BE2C (cell line): ENCODE measurements at regions not wholly inside any gene's neighbourhood (a gene's known extent, or its start where the extent isn't known, plus 50 kb on each side); places are given as distances from the start of the nearest gene placed in this dataset.

Source experiments
- DNase-seq: peaks from one replicate; pipeline ENCODE4 v3.0.0-alpha.2; 2020
- H3K27me3 ChIP-seq: fragments of 250-450 bp; sonication (Bioruptor Pico); 2 replicates; pipeline ENCODE4 v1.5.1; 2020; ENCODE audit warnings: mild to moderate bottlenecking
- H3K36me3 ChIP-seq: fragments of 250-450 bp; sonication (Bioruptor Pico); 2 replicates; pipeline ENCODE4 v1.5.1; 2020; ENCODE audit warnings: mild to moderate bottlenecking
- H3K4me1 ChIP-seq: fragments of 250-450 bp; sonication (Bioruptor Pico); 2 replicates; pipeline ENCODE4 v1.5.1; 2020
- H3K4me3 ChIP-seq: 2 replicates; pipeline ENCODE4 v1.5.1; 2011; ENCODE audit warnings: low read depth, low read length
- H3K9me3 ChIP-seq: fragments of 250-450 bp; sonication (Bioruptor Pico); 2 replicates; pipeline ENCODE4 v1.5.1; 2020
- TF ChIP-seq, protein P1 (sequence below): IDR thresholded peaks from 2 replicates; pipeline ENCODE4 v1.5.1; 2012; ENCODE audit warnings: mild to moderate bottlenecking, low read depth, low read length

DNA sequence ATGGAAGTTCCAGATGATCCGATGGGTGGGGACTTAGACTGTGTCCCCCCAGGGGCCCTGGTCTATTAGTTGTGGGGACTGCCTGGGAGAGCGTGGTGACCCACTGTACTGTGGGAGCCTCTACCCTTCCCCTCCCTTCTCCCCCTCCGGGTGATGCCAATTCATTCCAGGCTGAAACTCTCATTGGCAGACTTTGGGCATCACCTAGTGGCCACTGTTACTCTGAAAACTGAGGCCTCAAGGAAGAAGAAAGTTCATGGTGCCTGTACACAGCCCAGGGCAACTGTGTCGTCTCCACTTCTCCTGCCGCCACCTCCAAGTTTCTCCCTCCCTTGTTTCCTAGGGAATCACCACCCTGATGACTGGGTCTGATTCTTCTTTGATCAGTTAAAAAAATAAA, 173.6 kb upstream of the ALG10B start:
- TF ChIP-seq, protein P1, sequence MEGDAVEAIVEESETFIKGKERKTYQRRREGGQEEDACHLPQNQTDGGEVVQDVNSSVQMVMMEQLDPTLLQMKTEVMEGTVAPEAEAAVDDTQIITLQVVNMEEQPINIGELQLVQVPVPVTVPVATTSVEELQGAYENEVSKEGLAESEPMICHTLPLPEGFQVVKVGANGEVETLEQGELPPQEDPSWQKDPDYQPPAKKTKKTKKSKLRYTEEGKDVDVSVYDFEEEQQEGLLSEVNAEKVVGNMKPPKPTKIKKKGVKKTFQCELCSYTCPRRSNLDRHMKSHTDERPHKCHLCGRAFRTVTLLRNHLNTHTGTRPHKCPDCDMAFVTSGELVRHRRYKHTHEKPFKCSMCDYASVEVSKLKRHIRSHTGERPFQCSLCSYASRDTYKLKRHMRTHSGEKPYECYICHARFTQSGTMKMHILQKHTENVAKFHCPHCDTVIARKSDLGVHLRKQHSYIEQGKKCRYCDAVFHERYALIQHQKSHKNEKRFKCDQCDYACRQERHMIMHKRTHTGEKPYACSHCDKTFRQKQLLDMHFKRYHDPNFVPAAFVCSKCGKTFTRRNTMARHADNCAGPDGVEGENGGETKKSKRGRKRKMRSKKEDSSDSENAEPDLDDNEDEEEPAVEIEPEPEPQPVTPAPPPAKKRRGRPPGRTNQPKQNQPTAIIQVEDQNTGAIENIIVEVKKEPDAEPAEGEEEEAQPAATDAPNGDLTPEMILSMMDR: peak; percentile 37
- Histone ChIP-seq H3K36me3 (no peaks in the 10 kb centered on the region), H3K4me1 (no peaks in the 10 kb centered on the region), H3K4me3 (no peak overlapping the region), H3K9me3 (no peaks in the 10 kb centered on the region; the same call in 1 of the 2 replicates), H3K27me3 (peaks cover 10% of the 10 kb centered on the region)
- no peak for DNase-seq

DNA sequence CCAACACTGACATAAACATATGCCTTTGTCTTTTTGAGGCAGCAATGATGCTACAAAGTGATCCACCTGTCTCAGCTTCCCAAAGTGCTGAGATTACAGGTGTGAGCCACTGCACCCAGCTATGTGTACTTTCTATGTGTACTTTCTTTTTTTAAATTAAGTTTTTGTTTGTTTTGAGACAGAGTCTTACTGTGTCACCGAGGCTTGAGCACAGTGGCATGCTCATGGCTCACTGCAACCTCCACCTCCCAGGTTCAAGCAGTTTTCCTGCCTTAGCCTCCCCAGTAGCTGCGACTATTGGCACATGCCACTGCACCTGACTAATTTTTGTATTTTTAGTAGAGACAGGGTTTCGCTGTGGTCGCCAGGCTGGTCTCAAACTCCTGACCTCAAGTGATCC, 172.5 kb upstream of the ALG10B start:
- Histone ChIP-seq H3K36me3 (no peaks in the 10 kb centered on the region), H3K4me1 (no peaks in the 10 kb centered on the region), H3K9me3 (no peaks in the 10 kb centered on the region), H3K27me3 (peaks cover 4% of the 10 kb centered on the region), H3K4me3 (no peak overlapping the region)
- TF ChIP-seq, protein P1: no peak
- no peak for DNase-seq

DNA sequence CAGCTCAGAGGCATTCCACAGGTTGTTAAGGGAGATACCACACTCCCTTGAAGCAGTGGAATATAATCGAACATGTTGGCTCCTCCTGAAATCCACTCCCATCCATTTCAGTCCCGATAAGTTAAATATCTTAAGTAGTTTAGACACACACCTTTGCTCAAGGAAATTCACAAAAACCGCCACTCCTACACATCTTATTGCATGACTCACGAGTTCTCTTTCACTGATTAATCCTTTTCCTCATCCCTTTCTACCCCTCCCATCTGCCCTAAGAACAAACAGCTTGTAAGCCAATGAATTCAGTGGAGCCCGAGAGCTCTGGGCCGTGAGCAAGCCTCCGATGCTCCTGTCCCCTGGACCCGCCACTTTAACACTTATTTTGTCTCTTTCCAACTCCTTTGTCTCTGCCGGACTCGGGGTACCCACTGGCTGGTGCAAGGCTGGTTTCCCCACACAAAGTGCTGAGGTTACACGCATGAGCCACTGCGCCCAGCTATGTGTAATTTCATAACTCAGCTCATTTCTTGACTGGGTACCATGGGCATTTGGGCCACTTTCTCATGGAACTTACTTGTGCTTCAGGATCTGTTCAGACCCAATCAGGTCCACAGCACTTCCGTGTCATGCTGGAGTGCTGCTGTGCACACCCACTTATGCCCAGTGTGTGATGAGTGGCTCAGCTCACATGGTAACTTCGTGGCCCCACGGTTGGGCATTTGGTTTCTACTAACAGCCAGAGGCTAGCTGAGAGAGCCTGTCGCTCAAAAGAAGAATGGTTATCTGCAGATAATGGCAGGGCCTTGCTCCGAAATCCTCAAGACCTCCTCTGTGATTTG, 171.8 kb upstream of the ALG10B start:
- no peaks in the 10 kb centered on the region for H3K9me3 ChIP-seq
- peaks cover 4% of the 10 kb centered on the region for H3K27me3 ChIP-seq
- no peak for DNase-seq
- no peak overlapping the region for H3K4me3 ChIP-seq
- H3K36me3 ChIP-seq: no peaks in the 10 kb centered on the region
- no peaks in the 10 kb centered on the region for H3K4me1 ChIP-seq
- TF ChIP-seq, protein P1: no peak

DNA sequence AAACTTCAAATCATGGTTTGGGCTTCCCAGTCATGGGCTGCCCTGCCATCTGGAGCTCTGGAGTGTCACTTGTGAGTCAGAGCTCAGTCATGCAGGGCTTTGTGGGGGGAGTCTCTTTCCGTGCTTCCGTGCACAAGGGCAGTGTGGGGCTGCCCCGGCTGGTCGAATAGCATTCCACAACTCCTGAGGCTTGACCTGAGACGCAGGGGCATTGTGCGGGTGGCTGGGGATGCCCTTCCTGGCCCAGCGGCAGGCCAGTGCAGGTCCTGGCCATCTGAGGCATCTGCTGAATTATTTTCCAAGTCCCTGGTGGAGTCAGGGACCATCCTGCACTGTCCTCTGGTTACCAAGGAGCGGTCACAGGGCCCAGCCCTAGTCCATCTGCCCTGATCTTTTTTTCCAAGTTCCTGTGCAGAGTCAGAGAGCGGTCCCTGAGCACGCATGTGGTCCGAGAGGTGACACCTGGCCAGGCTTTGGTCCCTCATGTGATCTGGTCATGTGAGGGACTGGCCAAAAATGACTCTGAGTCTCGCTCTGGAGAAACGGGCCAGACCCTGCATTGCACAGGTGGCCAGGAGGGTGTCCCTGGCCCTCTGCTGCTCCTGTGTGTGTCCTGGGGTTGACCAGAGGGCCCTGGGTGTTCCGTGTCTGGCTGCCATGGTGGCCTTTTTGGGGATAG, 167.0 kb upstream of the ALG10B start:
- no peak for DNase-seq
- Histone ChIP-seq H3K4me3 (no peak overlapping the region), H3K36me3 (no peaks in the 10 kb centered on the region), H3K9me3 (no peaks in the 10 kb centered on the region), H3K4me1 (no peaks in the 10 kb centered on the region), H3K27me3 (peaks cover 31% of the 10 kb centered on the region)
- TF ChIP-seq, protein P1: no peak

DNA sequence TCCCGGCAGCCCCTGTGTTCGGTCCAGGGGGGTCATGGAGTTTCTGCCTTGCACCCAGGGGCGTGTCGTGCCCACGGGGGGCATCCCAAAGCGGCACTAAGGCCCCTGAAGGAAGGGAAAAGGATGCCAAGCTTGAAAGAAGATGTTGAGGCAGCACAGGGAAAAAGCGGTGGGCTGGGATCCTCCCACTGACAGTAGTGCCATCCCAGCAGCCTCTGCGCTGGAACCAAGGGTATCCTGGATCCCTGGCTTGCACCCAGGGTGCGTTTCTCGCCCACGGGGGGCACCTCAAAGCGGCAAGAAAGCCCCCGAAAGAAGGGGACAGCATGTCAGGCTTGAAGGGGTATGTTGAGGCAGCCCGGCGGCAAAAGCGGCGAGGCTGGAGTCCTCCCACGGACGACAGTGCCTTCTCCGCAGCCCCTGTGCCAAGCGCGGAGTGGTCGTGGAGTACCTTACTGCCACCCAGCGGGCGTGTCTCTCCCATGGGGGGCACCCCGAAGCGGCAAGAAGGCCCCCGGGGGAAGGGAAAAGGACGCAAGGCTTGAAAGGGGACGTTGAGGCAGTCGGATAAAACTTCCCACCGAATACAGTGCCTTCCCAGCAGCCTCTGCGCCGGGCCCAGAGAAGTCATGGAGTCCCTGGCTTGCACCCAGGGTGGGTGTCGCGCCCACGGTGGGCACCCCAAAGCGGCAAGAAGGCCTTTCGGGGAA, 164.4 kb upstream of the ALG10B start:
- H3K36me3 ChIP-seq: no peaks in the 10 kb centered on the region
- no peak overlapping the region for H3K4me3 ChIP-seq
- peaks cover 53% of the 10 kb centered on the region for H3K27me3 ChIP-seq
- TF ChIP-seq, protein P1: no peak
- no peaks in the 10 kb centered on the region for H3K4me1 ChIP-seq
- DNase-seq: no peak
- no peaks in the 10 kb centered on the region for H3K9me3 ChIP-seq
